BJ (cell line): ENCODE measurements at regions not wholly inside any gene's neighbourhood (a gene's known extent, or its start where the extent isn't known, plus 50 kb on each side); places are given as distances from the start of the nearest gene placed in this dataset.
"Not testable (repeated sequence)": the region's sequence is repeated elsewhere in the genome, so short reads cannot be mapped to it uniquely, and the experiment has no call there.

ENCODE experiments used
- CTCF ChIA-PET: fragments of 350-600 bp; formaldehyde crosslinking; extraction: SDS; loops from one replicate; lab custom pipeline; 2021; ENCODE audit warnings: antibody characterized with exemption, inconsistent platforms; lab: Yijun Ruan, JAX
- POLR2A ChIA-PET: fragments of 300-600 bp; sonication (Branson Sonifier 250); formaldehyde crosslinking; extraction: SDS; loops from one replicate; lab custom pipeline; 2021; ENCODE audit warnings: antibody characterized with exemption; lab: Charles Lee
- DNase-seq: peaks from one replicate; pipeline ENCODE4 v3.0.0-alpha.2; 2011; ENCODE audit warnings: low read depth
- H3K27me3 ChIP-seq: 2 replicates; pipeline ENCODE4 v1.6.0; 2011; ENCODE audit warnings: low read length; ENCODE audit not compliant: control insufficient read depth, insufficient read depth
- H3K36me3 ChIP-seq: 2 replicates; pipeline ENCODE4 v1.5.1; 2011; ENCODE audit warnings: low read length; ENCODE audit not compliant: control insufficient read depth, insufficient read depth
- H3K4me3 ChIP-seq: 2 replicates; pipeline ENCODE4 v1.5.1; 2011; ENCODE audit warnings: low read depth, mild to moderate bottlenecking, control low read depth, low read length
- CTCF ChIP-seq: IDR thresholded peaks from 2 replicates; pipeline ENCODE4 v1.5.1; 2011; ENCODE audit warnings: low read depth, mild to moderate bottlenecking, control low read depth, inconsistent platforms, low read length, moderate library complexity; ENCODE audit not compliant: insufficient read depth

DNA sequence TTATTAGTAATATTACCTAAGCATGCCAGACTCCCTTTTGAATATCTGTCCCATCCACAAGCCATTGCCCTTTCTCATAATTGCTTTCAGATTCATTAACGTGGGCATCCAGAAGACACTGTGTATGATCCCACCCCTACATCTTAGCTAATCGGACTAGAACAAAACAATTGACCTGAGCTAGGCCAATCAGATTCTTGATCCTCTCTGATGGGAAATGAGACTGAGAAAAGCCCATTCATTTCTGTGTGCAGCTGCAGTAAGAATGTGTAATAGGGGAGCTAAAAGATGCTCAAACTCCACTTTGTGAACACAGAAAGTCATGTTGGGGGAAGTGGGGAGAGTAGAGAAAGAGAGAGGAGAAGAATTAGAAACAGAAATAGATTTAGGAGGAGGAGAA lies 281.7 kb upstream of the G2E3 start:
- TF ChIP-seq CTCF: no peak
- CTCF ChIA-PET: interaction anchor here (1.4 kb wide), 1 partner anchor 10 kb away, joined by 4 read pairs; no protein-coding TSS in a partner anchor
- DNase-seq: no peak
- H3K27me3 ChIP-seq: no peaks in the 10 kb centered on the region; the same call in 1 of the 2 replicates
- H3K4me3 ChIP-seq: no peak overlapping the region
- H3K36me3 ChIP-seq: no peaks in the 10 kb centered on the region
- POLR2A ChIA-PET: no interaction called here

- H3K27me3 ChIP-seq, H3K4me3 ChIP-seq, H3K36me3 ChIP-seq, POLR2A ChIA-PET, DNase-seq: not testable (repeated sequence)
- CTCF ChIA-PET: interaction anchor here (2.3 kb wide), 1 partner anchor 8 kb away, joined by 6 read pairs; no protein-coding TSS in a partner anchor
Measured at GRCh38 chr14:30278856-30279255, 280.1 kb upstream of the G2E3 start.

DNA sequence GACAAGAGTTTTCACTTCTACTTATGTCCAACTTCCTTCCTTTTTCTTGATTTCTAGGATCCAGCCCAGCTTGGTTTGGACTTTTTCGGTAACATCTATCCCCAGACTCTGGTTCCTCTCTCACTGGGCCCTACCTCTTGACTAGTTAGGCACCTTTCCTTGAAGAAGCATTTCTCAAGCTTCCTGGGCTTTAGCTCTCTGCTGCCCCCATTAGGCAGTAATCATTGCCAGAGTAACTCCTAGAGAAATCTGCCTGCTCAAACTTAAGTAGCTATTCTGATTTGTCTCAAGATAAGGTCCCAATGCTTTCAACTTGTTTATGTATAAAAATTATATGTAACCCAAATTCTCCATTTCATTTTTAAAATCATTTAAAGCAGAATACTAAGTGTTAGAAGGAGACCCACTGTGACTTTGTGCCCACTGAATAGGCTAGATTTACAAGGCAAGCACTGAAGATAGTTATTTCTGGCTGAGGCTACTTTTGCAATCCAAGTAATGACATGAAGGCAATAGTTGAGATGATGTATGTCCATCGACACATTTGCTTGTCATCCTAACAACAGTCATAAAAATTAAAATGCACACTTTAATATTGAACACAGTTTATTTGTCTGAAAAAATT lies 275.0 kb upstream of the G2E3 start:
- Histone ChIP-seq H3K36me3 (no peaks in the 10 kb centered on the region), H3K27me3 (no peaks in the 10 kb centered on the region), H3K4me3 (no peak overlapping the region)
- no peak for DNase-seq
- ChIA-PET POLR2A (no interaction called here), CTCF (interaction anchor here (0.9 to 8.3 kb wide), 15 partner anchors 9 to 1339 kb away, joined by 3 to 99 read pairs (median 4); no protein-coding TSS in a partner anchor)
- TF ChIP-seq CTCF: peak; percentile 93

- DNase-seq: no peak
- no peak overlapping the region for H3K4me3 ChIP-seq
- CTCF ChIA-PET: interaction anchor here (1.3 to 8.3 kb wide), 6 partner anchors 8 to 61 kb away, joined by 4 to 99 read pairs (median 8); no protein-coding TSS in a partner anchor
- POLR2A ChIA-PET: no interaction called here
- no peaks in the 10 kb centered on the region for H3K36me3 ChIP-seq
- H3K27me3 ChIP-seq: no peaks in the 10 kb centered on the region
- TF ChIP-seq CTCF: no peak
Measured at GRCh38 chr14:30284808-30285207, 274.1 kb upstream of the G2E3 start.

GRCh38 chr14:30287579-30288445 lies 271.1 kb upstream of the G2E3 start:
- Histone ChIP-seq H3K27me3 (no peaks in the 10 kb centered on the region), H3K36me3 (no peaks in the 10 kb centered on the region), H3K4me3 (no peak overlapping the region)
- CTCF ChIA-PET: interaction anchor here (1.1 to 8.3 kb wide), 2 partner anchors 13 to 15 kb away, joined by 3 to 99 read pairs; no protein-coding TSS in a partner anchor
- TF ChIP-seq CTCF: no peak
- POLR2A ChIA-PET: interaction anchor here (0.6 kb wide), 1 partner anchor 178 kb away, joined by 3 read pairs; no protein-coding TSS in a partner anchor
- no peak for DNase-seq
